ENCODE measurements at regions not wholly inside any gene's neighbourhood (a gene's known extent, or its start where the extent isn't known, plus 50 kb on each side); places are given as distances from the start of the nearest gene placed in this dataset.

- H3K4me2 ChIP-seq: no peak overlapping the region
- H3K36me3 ChIP-seq: no peaks in the 10 kb centered on the region
- H4K20me1 ChIP-seq: no peaks in the 10 kb centered on the region
- no peaks in the 10 kb centered on the region for H3K27me3 ChIP-seq
- H3K4me3 ChIP-seq: no peak overlapping the region
- H3K27ac ChIP-seq: no peak overlapping the region
- no peak for TF ChIP-seq Cebpa-rat (IDR thresholded peaks at IDR 0.05)
- no peaks in the 10 kb centered on the region for H3K9me3 ChIP-seq
- H3K4me1 ChIP-seq: peaks cover 11% of the 10 kb centered on the region
- H3K9ac ChIP-seq: no peak overlapping the region
These were observed 325.0 kb upstream of the HAND2 start for GRCh38 chr4:173855015-173855414.

GRCh38 chr4:173852775-173853174 is 322.7 kb upstream of the HAND2 start:
- no peak for TF ChIP-seq Cebpa-rat (IDR thresholded peaks at IDR 0.05)

GRCh38 chr4:173845580-173845979 is 315.6 kb upstream of the HAND2 start:
- no peak for TF ChIP-seq Cebpa-rat (IDR thresholded peaks at IDR 0.05)
- H3K9ac ChIP-seq: no peak overlapping the region

More at GRCh38 chr4:173852775-173853174, 322.7 kb upstream of the HAND2 start:
- no peak overlapping the region for H3K9ac ChIP-seq
- no peak overlapping the region for H3K4me2 ChIP-seq
- H3K4me3 ChIP-seq: no peak overlapping the region
- no peaks in the 10 kb centered on the region for H3K4me1 ChIP-seq
- no peaks in the 10 kb centered on the region for H4K20me1 ChIP-seq
- no peaks in the 10 kb centered on the region for H3K27me3 ChIP-seq
- H3K36me3 ChIP-seq: no peaks in the 10 kb centered on the region
- H3K27ac ChIP-seq: no peak overlapping the region
- H3K9me3 ChIP-seq: no peaks in the 10 kb centered on the region

GRCh38 chr4:173839865-173840264 is 309.8 kb upstream of the HAND2 start:
- no peak overlapping the region for H3K4me2 ChIP-seq

More at GRCh38 chr4:173845580-173845979, 315.6 kb upstream of the HAND2 start:
- H3K27me3 ChIP-seq: no peaks in the 10 kb centered on the region
- H3K27ac ChIP-seq: no peak overlapping the region
- H3K4me3 ChIP-seq: no peak overlapping the region
- no peaks in the 10 kb centered on the region for H4K20me1 ChIP-seq
- H3K36me3 ChIP-seq: no peaks in the 10 kb centered on the region
- H3K4me2 ChIP-seq: no peak overlapping the region
- no peaks in the 10 kb centered on the region for H3K4me1 ChIP-seq
- peaks cover 18% of the 10 kb centered on the region for H3K9me3 ChIP-seq

GRCh38 chr4:173837517-173837916 is 307.5 kb upstream of the HAND2 start:
- no peaks in the 10 kb centered on the region for H3K4me1 ChIP-seq
- TF ChIP-seq Cebpa-rat (IDR thresholded peaks at IDR 0.05): no peak
- H3K4me3 ChIP-seq: no peak overlapping the region
- H3K36me3 ChIP-seq: no peaks in the 10 kb centered on the region
- no peak overlapping the region for H3K9ac ChIP-seq
- no peaks in the 10 kb centered on the region for H4K20me1 ChIP-seq
- no peak overlapping the region for H3K27ac ChIP-seq
- no peak overlapping the region for H3K4me2 ChIP-seq
- peaks cover 6% of the 10 kb centered on the region for H3K9me3 ChIP-seq
- no peaks in the 10 kb centered on the region for H3K27me3 ChIP-seq

More at GRCh38 chr4:173839865-173840264, 309.8 kb upstream of the HAND2 start:
- no peak for TF ChIP-seq Cebpa-rat (IDR thresholded peaks at IDR 0.05)
- H4K20me1 ChIP-seq: no peaks in the 10 kb centered on the region
- H3K36me3 ChIP-seq: no peaks in the 10 kb centered on the region
- H3K4me1 ChIP-seq: no peaks in the 10 kb centered on the region
- H3K4me3 ChIP-seq: no peak overlapping the region
- H3K27me3 ChIP-seq: no peaks in the 10 kb centered on the region
- H3K27ac ChIP-seq: no peak overlapping the region
- H3K9ac ChIP-seq: no peak overlapping the region
- H3K9me3 ChIP-seq: peaks cover 18% of the 10 kb centered on the region

GRCh38 chr4:173835903-173836302 is 305.9 kb upstream of the HAND2 start:
- H3K4me2 ChIP-seq: no peak overlapping the region
- H3K36me3 ChIP-seq: no peaks in the 10 kb centered on the region
- H4K20me1 ChIP-seq: no peaks in the 10 kb centered on the region
- no peak overlapping the region for H3K27ac ChIP-seq
- no peak overlapping the region for H3K9ac ChIP-seq
- no peaks in the 10 kb centered on the region for H3K4me1 ChIP-seq
- no peak overlapping the region for H3K4me3 ChIP-seq
- TF ChIP-seq Cebpa-rat (IDR thresholded peaks at IDR 0.05): no peak
- no peaks in the 10 kb centered on the region for H3K27me3 ChIP-seq
- no peaks in the 10 kb centered on the region for H3K9me3 ChIP-seq

- Histone ChIP-seq H4K20me1 (no peaks in the 10 kb centered on the region), H3K9me3 (no peaks in the 10 kb centered on the region), H3K4me2 (no peak overlapping the region), H3K4me1 (no peaks in the 10 kb centered on the region), H3K4me3 (no peak overlapping the region), H3K27ac (no peak overlapping the region), H3K9ac (no peak overlapping the region), H3K27me3 (no peaks in the 10 kb centered on the region), H3K36me3 (no peaks in the 10 kb centered on the region)
- no peak for TF ChIP-seq Cebpa-rat (IDR thresholded peaks at IDR 0.05)
These were observed 304.1 kb upstream of the HAND2 start for GRCh38 chr4:173834151-173834550.

GRCh38 chr4:173829565-173829964 is 299.5 kb upstream of the HAND2 start:
- H3K9me3 ChIP-seq: no peaks in the 10 kb centered on the region
- no peak overlapping the region for H3K9ac ChIP-seq
- no peak overlapping the region for H3K27ac ChIP-seq
- no peaks in the 10 kb centered on the region for H3K27me3 ChIP-seq
- no peaks in the 10 kb centered on the region for H4K20me1 ChIP-seq
- TF ChIP-seq Cebpa-rat (IDR thresholded peaks at IDR 0.05): no peak
- H3K4me3 ChIP-seq: no peak overlapping the region
- no peak overlapping the region for H3K4me2 ChIP-seq
- H3K36me3 ChIP-seq: no peaks in the 10 kb centered on the region
- no peaks in the 10 kb centered on the region for H3K4me1 ChIP-seq

- no peaks in the 10 kb centered on the region for H3K4me1 ChIP-seq
- no peaks in the 10 kb centered on the region for H3K27me3 ChIP-seq
- H3K4me3 ChIP-seq: no peak overlapping the region
- no peak overlapping the region for H3K9ac ChIP-seq
- TF ChIP-seq Cebpa-rat (IDR thresholded peaks at IDR 0.05): no peak
- no peaks in the 10 kb centered on the region for H3K9me3 ChIP-seq
- no peaks in the 10 kb centered on the region for H4K20me1 ChIP-seq
- H3K27ac ChIP-seq: no peak overlapping the region
- H3K4me2 ChIP-seq: no peak overlapping the region
- H3K36me3 ChIP-seq: no peaks in the 10 kb centered on the region
These were observed 297.7 kb upstream of the HAND2 start for GRCh38 chr4:173827707-173828106.

- no peak overlapping the region for H3K27ac ChIP-seq
- no peaks in the 10 kb centered on the region for H4K20me1 ChIP-seq
- no peaks in the 10 kb centered on the region for H3K36me3 ChIP-seq
- no peaks in the 10 kb centered on the region for H3K9me3 ChIP-seq
- no peaks in the 10 kb centered on the region for H3K27me3 ChIP-seq
- H3K4me1 ChIP-seq: no peaks in the 10 kb centered on the region
- H3K9ac ChIP-seq: no peak overlapping the region
- H3K4me2 ChIP-seq: no peak overlapping the region
- no peak for TF ChIP-seq Cebpa-rat (IDR thresholded peaks at IDR 0.05)
- H3K4me3 ChIP-seq: no peak overlapping the region
These were observed 291.8 kb upstream of the HAND2 start for GRCh38 chr4:173821876-173822275.

- TF ChIP-seq Cebpa-rat (IDR thresholded peaks at IDR 0.05): no peak
- Histone ChIP-seq H3K27ac (no peak overlapping the region), H3K4me3 (no peak overlapping the region), H3K9ac (no peak overlapping the region), H3K27me3 (no peaks in the 10 kb centered on the region), H3K36me3 (no peaks in the 10 kb centered on the region), H3K9me3 (no peaks in the 10 kb centered on the region), H4K20me1 (no peaks in the 10 kb centered on the region), H3K4me1 (no peaks in the 10 kb centered on the region), H3K4me2 (no peak overlapping the region)
These were observed 291.0 kb upstream of the HAND2 start for GRCh38 chr4:173821036-173821435.

All from BLaER1 (cell line).